HCT116 (cell line): ENCODE measurements at regions not wholly inside any gene's neighbourhood (a gene's known extent, or its start where the extent isn't known, plus 50 kb on each side); places are given as distances from the start of the nearest gene placed in this dataset.

ENCODE experiments used
- CEBPB ChIP-seq: IDR thresholded peaks from 2 replicates; pipeline ENCODE4 v1.6.1; 2012; ENCODE audit warnings: low read depth
- CTCF ChIP-seq, 3 experiments: fragments of 200-600 bp in 1 of 3; sonication (generic) in 1 of 3; IDR thresholded peaks in 2 of 3; conservative IDR thresholded peaks in 1 of 3; 2 replicates each; pipeline ENCODE4 v1.5.1; 2012 to 2017; ENCODE audit warnings: low read depth in 2 of 3, low read length in 2 of 3, antibody characterized with exemption in 1 of 3, borderline replicate concordance in 1 of 3, control low read depth in 1 of 3, mild to moderate bottlenecking in 1 of 3, mixed read lengths in 1 of 3, mixed run types in 1 of 3, moderate library complexity in 1 of 3; ENCODE audit not compliant: insufficient read depth in 1 of 3
- EZH2 ChIP-seq: fragments of 200-600 bp; sonication (generic); IDR thresholded peaks from 2 replicates; pipeline ENCODE4 v1.6.1; 2017; ENCODE audit warnings: antibody characterized with exemption, mixed run types
- EZH2phosphoT487 ChIP-seq: fragments of 200-600 bp; IDR thresholded peaks from 2 replicates; pipeline ENCODE4 v1.6.1; 2018; ENCODE audit warnings: antibody characterized with exemption, borderline replicate concordance
- POLR2A ChIP-seq: IDR thresholded peaks from 2 replicates; pipeline ENCODE4 v1.7.0; 2011; ENCODE audit warnings: borderline replicate concordance; ENCODE audit not compliant: insufficient read depth, insufficient read length; ENCODE audit errors: extremely low read depth
- REST ChIP-seq: IDR thresholded peaks from 2 replicates; pipeline ENCODE4 v1.6.1; 2012; ENCODE audit warnings: low read depth
- SP1 ChIP-seq: IDR thresholded peaks from 2 replicates; pipeline ENCODE4 v1.6.1; 2012; ENCODE audit warnings: low read depth
- SRF ChIP-seq: IDR thresholded peaks from 2 replicates; pipeline ENCODE4 v1.6.1; 2012; ENCODE audit warnings: low read depth

DNA sequence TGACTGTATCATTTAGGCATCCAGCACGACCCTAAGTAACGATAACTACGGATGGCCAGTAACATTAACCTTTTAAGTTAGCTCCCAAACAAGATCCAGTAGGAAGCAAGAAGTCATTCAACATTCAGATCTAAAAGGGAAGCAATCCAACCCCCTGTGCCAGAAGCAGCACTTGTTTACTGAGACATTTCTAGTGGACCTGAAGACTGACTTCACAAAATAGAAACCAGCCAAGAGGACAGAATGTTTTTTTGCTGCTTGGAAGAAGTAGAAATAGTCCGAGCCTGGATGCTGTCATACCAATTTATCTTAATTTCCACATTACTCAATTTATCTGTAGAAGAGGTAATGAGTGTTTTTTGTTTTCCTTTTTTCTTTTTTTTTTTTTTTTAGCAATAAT lies 88.0 kb upstream of the CTTNBP2 start:
- no peak for TF ChIP-seq EZH2
- TF ChIP-seq CTCF (IDR thresholded peaks at IDR 0.05 in 2 of 3, conservative IDR thresholded peaks at IDR 0.05 in 1 of 3; ENCODE audit: borderline replicate concordance in 1 of 3, insufficient read depth in 1 of 3, low read depth in 2 of 3, low read length in 2 of 3) = no peak
- TF ChIP-seq REST = no peak
- no peak for TF ChIP-seq SP1
- no peak for TF ChIP-seq POLR2A
- no peak for TF ChIP-seq CEBPB
- no peak for TF ChIP-seq EZH2phosphoT487
- TF ChIP-seq SRF = no peak
